Breast epithelium (tissue), 4 donors: ENCODE measurements at regions not wholly inside any gene's neighbourhood (a gene's known extent, or its start where the extent isn't known, plus 50 kb on each side); places are given as distances from the start of the nearest gene placed in this dataset.

ENCODE experiments used
- DNase-seq, 2 donors: peaks; one replicate each; pipeline ENCODE4 v3.0.0-alpha.2; 2019; ENCODE audit warnings: low spot score in 2 of 2
- H3K27ac ChIP-seq, 2 donors: fragments of 200-600 bp; sonication (generic) in 1 of 2; one replicate each; pipeline ENCODE4 v1.5.1; 2016 to 2019; ENCODE audit warnings: mild to moderate bottlenecking in 1 of 2
- H3K27me3 ChIP-seq, 2 donors: fragments of 200-600 bp; sonication (generic) in 1 of 2; one replicate each; pipeline versions ENCODE4 v1.5.1 to v1.6.0; 2017 to 2019; ENCODE audit warnings: control low read depth in 1 of 2, mild to moderate bottlenecking in 1 of 2
- H3K36me3 ChIP-seq: fragments of 200-600 bp; one replicate; pipeline ENCODE4 v1.5.1; 2019
- H3K4me1 ChIP-seq, 2 donors: fragments of 200-600 bp; sonication (generic); one replicate each; pipeline ENCODE4 v1.5.1; 2016 to 2019; ENCODE audit warnings: control low read depth in 1 of 2
- H3K4me3 ChIP-seq, 3 donors: fragments of 200-600 bp; sonication (generic); 1 replicate in 2 of 3; 2 replicates in 1 of 3; pipeline ENCODE4 v1.5.1; 2016 to 2019; ENCODE audit warnings: mild to moderate bottlenecking in 3 of 3, moderate library complexity in 2 of 3
- H3K9me3 ChIP-seq, 2 donors: fragments of 200-600 bp; sonication (generic) in 1 of 2; one replicate each; pipeline ENCODE4 v1.5.1; 2016 to 2019; ENCODE audit warnings: control low read depth in 1 of 2
- POLR2A ChIP-seq: fragments of 450-650 bp; IDR thresholded peaks from one replicate; pipeline ENCODE4 v1.6.1; 2016; ENCODE audit warnings: antibody characterized with exemption, mild to moderate bottlenecking, moderate library complexity
- POLR2AphosphoS5 ChIP-seq, 3 donors: sonication (generic); formaldehyde crosslinking; IDR thresholded peaks; one replicate each; pipeline ENCODE4 v1.6.1; 2017; ENCODE audit warnings: antibody characterized with exemption in 3 of 3
- intact Hi-C: fragments of 100-400 bp; cut with DNase I; formaldehyde crosslinking; loops from one replicate; pipeline ENCODE4 v1.15.1; 2023; ENCODE audit warnings: low total_unique reads
- TF ChIP-seq, protein P1 (sequence below), 3 donors: fragments of 450-650 bp; IDR thresholded peaks; one replicate each; pipeline ENCODE4 v1.5.1; 2016 to 2017; ENCODE audit warnings: antibody characterized with exemption in 3 of 3, mild to moderate bottlenecking in 3 of 3, moderate library complexity in 3 of 3

DNA sequence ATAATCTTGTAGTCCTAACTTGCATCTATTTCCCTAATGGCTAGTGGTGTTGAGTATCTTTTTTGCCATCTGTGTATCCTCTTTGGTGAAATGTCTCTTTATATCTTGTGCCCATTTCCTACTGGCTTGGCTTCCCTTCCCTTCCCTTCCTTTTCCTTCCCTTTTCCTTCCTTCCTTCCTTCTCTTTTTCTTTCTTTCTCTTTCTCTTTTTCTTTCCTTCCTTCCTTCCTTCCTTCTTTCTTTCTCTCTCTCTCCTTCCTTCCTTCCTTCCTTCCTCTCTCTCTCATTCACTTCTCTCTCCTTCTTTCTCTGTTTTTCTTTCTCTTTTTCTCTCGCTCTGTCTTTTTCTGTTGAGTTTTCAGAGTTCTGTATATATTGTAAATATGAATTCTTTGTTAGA lies 61.5 kb upstream of the SLC4A4 start:
- Histone ChIP-seq H3K27me3 (no peaks in the 10 kb centered on the region), H3K4me1 (no peaks in the 10 kb centered on the region), H3K9me3 (no peaks in the 10 kb centered on the region), H3K27ac (no peak overlapping the region), H3K4me3 (no peak overlapping the region), H3K36me3 (no peaks in the 10 kb centered on the region)
- intact Hi-C loops: no loop called here
- TF ChIP-seq, protein P1, sequence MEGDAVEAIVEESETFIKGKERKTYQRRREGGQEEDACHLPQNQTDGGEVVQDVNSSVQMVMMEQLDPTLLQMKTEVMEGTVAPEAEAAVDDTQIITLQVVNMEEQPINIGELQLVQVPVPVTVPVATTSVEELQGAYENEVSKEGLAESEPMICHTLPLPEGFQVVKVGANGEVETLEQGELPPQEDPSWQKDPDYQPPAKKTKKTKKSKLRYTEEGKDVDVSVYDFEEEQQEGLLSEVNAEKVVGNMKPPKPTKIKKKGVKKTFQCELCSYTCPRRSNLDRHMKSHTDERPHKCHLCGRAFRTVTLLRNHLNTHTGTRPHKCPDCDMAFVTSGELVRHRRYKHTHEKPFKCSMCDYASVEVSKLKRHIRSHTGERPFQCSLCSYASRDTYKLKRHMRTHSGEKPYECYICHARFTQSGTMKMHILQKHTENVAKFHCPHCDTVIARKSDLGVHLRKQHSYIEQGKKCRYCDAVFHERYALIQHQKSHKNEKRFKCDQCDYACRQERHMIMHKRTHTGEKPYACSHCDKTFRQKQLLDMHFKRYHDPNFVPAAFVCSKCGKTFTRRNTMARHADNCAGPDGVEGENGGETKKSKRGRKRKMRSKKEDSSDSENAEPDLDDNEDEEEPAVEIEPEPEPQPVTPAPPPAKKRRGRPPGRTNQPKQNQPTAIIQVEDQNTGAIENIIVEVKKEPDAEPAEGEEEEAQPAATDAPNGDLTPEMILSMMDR (IDR thresholded peaks at IDR 0.05): no peak
- TF ChIP-seq POLR2A (no peak), POLR2AphosphoS5 (IDR thresholded peaks at IDR 0.05) (no peak)
- DNase-seq: no peak

DNA sequence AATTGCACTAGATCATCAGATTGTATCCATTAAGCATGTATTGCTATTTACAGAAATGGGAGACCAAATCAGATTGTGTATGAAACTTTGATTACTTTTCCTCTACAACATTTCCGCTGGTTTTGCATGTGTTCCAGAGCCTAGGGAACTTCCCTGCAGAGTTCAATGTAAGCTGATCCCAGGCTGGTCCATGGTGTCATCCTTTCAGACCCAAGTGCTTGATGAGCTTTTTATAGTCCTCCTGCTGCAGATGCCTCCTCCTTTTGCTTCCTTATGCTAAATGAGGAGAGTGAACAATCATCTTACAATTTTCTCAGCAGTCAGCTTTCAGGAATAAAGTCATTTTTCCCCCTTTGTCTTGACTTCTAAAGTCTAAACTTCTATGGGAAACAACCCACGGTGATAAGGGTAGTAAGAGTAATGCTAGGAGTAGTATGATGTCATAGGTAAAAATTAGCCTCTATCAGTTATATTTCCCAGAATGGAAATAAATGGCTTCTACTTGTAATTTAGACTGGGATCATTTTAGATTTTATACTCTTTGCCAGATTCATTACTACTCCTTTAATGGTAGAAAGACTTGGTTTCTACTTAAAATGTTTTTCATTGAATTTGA lies 55.1 kb upstream of the SLC4A4 start:
- H3K27me3 ChIP-seq: no peaks in the 10 kb centered on the region
- no peak for DNase-seq

DNA sequence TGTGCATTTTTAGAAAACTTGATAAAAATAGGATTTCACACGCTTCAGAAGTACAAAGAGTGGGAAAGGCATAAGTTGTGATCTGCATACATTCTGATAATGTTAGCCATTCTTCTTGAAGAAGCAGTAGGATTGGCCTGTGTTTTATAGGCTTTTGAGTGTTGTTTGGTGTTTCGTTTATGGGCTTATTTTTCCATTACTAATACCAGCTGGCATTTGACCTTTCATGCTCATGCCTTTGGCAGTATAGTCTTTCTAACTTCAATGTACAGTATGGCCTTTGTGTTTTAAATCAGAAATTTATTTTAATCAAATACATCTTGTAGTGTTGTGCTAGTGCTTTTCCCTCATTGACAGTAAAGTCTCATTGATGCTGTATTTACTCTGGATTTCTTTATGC lies 51.5 kb upstream of the SLC4A4 start:
- no peak for TF ChIP-seq POLR2A
- TF ChIP-seq POLR2AphosphoS5 (IDR thresholded peaks at IDR 0.05): no peak
- TF ChIP-seq, protein P1 (IDR thresholded peaks at IDR 0.05): no peak
- intact Hi-C loops: no loop called here
- no peaks in the 10 kb centered on the region for H3K27me3 ChIP-seq
- no peak overlapping the region for H3K4me3 ChIP-seq
- H3K27ac ChIP-seq: no peak overlapping the region
- no peaks in the 10 kb centered on the region for H3K36me3 ChIP-seq
- H3K9me3 ChIP-seq: no peaks in the 10 kb centered on the region
- no peaks in the 10 kb centered on the region for H3K4me1 ChIP-seq
- DNase-seq: no peak

More for the DNA sequence above, 55.1 kb upstream of the SLC4A4 start:
- no peaks in the 10 kb centered on the region for H3K4me1 ChIP-seq
- TF ChIP-seq POLR2A: no peak
- TF ChIP-seq, protein P1 (IDR thresholded peaks at IDR 0.05): no peak
- TF ChIP-seq POLR2AphosphoS5 (IDR thresholded peaks at IDR 0.05): no peak
- no peak overlapping the region for H3K27ac ChIP-seq
- intact Hi-C loops: no loop called here
- no peaks in the 10 kb centered on the region for H3K9me3 ChIP-seq
- H3K4me3 ChIP-seq: no peak overlapping the region
- H3K36me3 ChIP-seq: no peaks in the 10 kb centered on the region

DNA sequence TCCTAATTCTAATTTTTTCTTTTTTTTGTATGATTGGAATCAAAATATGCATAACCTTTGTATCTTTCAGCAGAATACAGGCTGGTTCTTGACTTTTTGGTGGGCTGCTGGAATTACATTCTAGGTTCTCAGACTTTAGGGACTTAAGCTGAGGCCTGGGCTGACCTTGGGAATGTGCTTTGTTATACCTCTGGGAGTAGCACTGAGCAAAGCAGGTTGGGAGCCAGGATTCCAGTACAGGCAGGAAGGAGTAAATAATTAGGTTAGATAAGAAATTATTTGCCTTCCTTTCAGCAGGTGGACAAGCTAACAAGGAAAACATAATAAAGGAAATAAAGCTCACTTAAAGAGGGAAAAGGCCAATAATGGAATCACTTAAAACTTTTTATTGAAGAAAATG lies 49.9 kb upstream of the SLC4A4 start:
- Histone ChIP-seq H3K4me1 (no peaks in the 10 kb centered on the region), H3K27me3 (no peaks in the 10 kb centered on the region), H3K4me3 (no peak overlapping the region), H3K27ac (no peak overlapping the region), H3K36me3 (no peaks in the 10 kb centered on the region), H3K9me3 (no peaks in the 10 kb centered on the region)
- TF ChIP-seq, protein P1 (IDR thresholded peaks at IDR 0.05): no peak
- TF ChIP-seq POLR2AphosphoS5 (IDR thresholded peaks at IDR 0.05): no peak
- no peak for TF ChIP-seq POLR2A
- DNase-seq: no peak
- intact Hi-C loops: no loop called here
